DOHH2 (cell line): ENCODE measurements at regions not wholly inside any gene's neighbourhood (a gene's known extent, or its start where the extent isn't known, plus 50 kb on each side); places are given as distances from the start of the nearest gene placed in this dataset.

Experiments used
- EZH2phosphoT487 ChIP-seq: fragments of 200-600 bp; sonication (generic); IDR thresholded peaks from 2 replicates; pipeline ENCODE4 v1.6.1; 2017; ENCODE audit warnings: borderline replicate concordance, mild to moderate bottlenecking, antibody characterized with exemption, low read length, moderate library complexity, mixed read lengths
- TF ChIP-seq, protein P1 (sequence below): fragments of 200-600 bp; sonication (generic); IDR thresholded peaks from one replicate; pipeline ENCODE4 v1.5.1; 2014; ENCODE audit warnings: antibody characterized with exemption, mild to moderate bottlenecking, low read depth, low read length; ENCODE audit not compliant: poor library complexity, severe bottlenecking

DNA sequence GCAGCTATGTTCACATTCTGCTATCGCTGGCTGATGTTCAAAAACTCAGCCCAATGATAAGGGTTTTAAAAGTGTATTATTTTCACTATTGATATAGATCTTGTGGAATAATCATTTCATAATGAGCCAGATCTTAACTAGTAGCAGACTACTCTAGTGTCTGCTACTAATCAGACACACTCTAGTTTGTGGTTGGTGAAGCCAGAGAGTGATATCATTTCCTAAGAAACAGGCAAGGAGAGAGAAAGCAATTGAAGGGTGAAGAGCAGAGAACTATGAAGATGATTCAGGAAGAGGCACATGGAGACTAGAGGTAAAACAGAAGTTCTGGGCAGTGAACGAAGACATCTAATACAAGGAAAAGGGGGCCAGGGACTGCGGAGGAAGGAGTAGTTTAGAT lies 58.2 kb upstream of the BET1 start:
- TF ChIP-seq, protein P1, sequence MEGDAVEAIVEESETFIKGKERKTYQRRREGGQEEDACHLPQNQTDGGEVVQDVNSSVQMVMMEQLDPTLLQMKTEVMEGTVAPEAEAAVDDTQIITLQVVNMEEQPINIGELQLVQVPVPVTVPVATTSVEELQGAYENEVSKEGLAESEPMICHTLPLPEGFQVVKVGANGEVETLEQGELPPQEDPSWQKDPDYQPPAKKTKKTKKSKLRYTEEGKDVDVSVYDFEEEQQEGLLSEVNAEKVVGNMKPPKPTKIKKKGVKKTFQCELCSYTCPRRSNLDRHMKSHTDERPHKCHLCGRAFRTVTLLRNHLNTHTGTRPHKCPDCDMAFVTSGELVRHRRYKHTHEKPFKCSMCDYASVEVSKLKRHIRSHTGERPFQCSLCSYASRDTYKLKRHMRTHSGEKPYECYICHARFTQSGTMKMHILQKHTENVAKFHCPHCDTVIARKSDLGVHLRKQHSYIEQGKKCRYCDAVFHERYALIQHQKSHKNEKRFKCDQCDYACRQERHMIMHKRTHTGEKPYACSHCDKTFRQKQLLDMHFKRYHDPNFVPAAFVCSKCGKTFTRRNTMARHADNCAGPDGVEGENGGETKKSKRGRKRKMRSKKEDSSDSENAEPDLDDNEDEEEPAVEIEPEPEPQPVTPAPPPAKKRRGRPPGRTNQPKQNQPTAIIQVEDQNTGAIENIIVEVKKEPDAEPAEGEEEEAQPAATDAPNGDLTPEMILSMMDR: no peak
- no peak for TF ChIP-seq EZH2phosphoT487
